ENCODE measurements at regions not wholly inside any gene's neighbourhood (a gene's known extent, or its start where the extent isn't known, plus 50 kb on each side); places are given as distances from the start of the nearest gene placed in this dataset.

DNA sequence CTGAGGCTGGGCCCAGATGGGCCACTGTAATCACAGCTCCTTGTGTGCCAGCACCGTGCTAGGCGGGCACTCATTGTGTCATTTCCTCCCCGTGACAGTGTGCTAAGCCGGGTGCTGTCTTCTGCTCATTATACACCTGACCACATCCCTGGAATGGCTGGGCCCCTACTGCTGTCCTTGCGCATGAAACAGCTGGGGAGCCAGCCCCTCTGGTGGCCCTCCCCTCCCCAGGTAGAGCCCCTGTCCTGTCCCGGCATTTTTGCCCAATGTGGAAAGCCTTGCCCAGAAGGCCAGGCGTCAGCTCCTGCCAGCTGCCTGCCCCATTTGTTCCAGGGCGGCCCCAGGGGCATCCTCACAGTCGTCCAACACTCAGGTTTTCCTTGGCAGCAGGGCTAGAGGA, 107.4 kb upstream of the CASZ1 start (continued):
- TF ChIP-seq POU5F1 (IDR thresholded peaks at IDR 0.05; ENCODE audit: low read depth, low read length) (no peak), YY1 (IDR thresholded peaks at IDR 0.05; ENCODE audit: low read depth, low read length) (no peak)

All from H1 (cell line).